ENCODE measurements at regions not wholly inside any gene's neighbourhood (a gene's known extent, or its start where the extent isn't known, plus 50 kb on each side); places are given as distances from the start of the nearest gene placed in this dataset.
"Not testable (repeated sequence)": the region's sequence is repeated elsewhere in the genome, so short reads cannot be mapped to it uniquely, and the experiment has no call there.

- DNase-seq = not testable (repeated sequence)
Measured at GRCh38 chr1:143839182-143839581, 132.6 kb downstream of the FAM72C start.

GRCh38 chr1:143838598-143838929, 133.2 kb downstream of the FAM72C start:
- not testable (repeated sequence) for DNase-seq

DNA sequence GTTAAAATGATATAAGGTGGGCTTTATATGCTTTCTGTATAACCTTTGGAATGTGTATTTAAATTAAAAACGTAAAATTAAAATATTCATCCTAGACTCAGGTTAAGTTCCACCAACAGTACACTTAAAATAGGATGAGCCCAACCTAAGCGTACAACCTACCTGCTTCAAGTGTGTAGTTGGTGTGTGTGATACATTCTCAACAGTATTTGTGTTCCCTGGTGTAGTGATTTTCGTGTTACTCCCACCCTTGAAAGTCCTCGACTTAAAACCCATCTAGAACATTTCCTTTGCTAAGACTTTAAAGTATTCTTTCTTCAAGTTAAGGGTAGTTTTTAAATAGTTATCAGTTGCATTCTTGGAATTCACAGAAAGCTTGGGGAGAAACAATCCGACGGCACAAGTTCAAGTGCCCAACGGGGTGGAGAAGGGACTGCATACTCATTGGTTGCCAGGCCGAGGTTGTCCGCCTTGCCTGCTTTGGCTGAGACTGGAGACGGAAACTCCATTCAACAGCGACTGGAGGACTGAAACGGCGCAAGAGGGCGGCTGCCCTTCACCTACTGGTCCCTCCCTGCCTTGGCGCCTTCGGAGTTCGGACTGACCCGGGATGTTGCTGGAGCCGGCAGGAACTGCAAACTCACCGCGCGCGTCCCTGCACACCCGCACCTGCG, 133.7 kb downstream of the FAM72C start:
- DNase-seq = not testable (repeated sequence)

- not testable (repeated sequence) for DNase-seq
Measured at GRCh38 chr1:143833376-143833775, 138.4 kb downstream of the FAM72C start.

- DNase-seq = not testable (repeated sequence)
Measured at GRCh38 chr1:143832379-143832716, 139.4 kb downstream of the FAM72C start.

DNA sequence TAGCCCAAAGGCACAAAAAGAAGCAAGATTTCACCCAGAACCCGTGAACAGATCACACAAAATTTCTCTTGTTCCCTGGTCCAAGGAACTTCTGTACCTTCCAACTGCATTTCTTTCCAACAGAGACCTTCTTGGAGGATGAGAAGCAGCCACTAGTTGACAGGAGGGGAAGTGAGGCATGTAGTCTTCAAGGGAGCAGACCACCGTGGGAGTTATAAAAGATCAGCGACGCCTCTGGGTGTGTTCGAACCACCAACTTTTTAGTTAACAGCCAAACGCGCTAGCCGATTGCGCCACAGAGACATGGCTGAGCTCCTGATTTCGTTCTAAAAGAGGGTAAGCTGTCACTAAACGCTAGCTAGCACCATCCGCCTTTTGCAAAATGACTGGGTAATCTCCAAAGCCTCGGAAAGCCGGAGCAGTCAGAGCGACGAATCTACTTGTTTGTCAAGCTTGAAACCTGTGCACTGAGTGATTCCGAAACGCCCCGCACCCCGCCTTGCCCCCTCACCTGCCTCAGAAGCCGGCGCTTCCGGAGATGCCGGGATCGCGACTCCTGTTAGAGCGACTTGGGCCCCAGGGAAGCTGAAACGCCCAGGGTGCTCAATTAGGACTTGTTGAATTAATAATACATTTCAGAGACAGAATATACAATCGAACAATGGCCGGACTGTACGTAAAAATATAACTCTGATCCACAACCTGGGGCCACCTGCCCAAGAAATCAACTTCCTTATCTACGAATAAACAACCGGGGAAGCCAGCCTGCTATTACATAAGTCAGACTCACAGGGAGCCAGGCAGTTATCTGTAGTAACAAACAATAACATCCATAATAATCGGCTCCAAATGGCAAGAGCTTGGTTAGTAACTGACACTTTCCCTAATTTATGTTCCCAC, 140.1 kb downstream of the FAM72C start:
- DNase-seq = not testable (repeated sequence)

DNA sequence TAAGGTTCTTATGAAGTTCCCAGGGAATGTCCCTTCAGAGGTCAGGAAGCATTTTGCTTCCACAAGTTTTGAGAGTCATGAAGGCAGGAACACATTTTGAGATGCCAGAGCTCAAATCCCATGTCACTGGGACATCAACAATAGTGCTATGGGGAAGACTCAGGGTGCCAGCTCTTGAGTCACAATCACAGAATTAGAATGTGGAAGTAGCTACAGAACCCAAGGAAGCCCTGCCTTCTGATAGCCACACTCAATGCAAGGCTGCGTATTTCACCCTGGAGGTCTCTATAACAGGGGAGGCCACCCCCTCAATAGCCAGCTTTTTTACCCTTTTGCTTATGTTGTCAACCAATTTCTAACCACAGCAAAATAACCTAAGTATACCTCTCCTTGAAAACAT, 145.6 kb downstream of the FAM72C start:
- not testable (repeated sequence) for DNase-seq

DNA sequence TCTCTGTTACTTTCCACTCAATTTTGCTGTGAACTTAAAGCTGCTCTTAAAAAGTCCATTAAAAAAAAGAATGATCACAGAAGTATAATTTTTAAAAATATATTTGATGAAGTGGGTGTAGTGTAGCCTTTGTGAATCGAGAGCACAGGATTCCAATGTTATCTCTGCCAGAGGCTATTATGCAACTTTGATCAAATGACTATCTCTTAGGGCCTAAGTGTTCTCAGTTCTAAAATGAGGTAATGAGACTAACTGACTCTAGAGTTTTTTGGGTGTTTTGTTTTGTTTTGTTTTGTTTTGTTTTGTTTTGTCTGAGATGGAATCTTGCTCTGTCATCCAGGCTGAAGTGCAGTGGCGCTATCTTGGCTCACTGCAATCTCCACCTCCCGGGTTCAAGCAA, 147.5 kb downstream of the FAM72C start:
- not testable (repeated sequence) for DNase-seq

DNA sequence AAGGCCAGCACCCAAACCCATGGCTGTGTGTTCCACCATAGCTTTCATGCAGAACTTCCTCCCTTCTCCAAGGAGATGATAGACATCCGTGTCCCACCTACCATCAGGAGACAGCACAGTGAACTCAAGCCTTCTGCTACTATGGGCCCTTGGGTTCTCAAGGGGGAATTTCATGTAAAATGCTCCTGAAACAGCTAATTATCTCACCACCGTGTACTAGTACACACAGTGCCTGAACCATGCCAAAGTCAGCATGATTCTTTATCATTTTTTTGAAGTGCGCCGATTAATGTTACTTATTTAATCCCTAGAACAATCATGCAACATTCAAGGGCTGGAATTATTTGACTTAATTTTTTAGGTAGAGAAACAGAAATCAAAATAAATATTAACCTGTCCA, 151.7 kb downstream of the FAM72C start:
- not testable (repeated sequence) for DNase-seq

DNA sequence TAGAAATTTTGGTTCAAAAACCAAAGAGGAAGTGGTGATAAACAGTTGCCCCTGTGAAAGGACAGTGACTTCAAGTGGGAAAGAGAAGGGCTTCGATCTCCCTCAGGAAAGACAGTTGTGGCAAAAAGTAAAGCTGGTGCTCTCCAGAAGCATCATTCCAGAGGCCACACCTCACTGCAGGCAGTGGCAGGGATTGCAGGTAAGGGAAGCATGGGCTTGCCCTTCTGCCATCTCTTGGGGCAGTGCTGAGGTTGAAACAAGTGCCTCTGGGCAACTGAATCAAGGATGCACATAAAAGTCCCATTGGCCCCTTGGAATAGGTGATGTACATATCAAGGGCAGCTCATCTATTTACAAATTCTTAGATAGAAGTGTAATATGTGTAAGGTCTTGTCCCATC, 155.4 kb downstream of the FAM72C start:
- not testable (repeated sequence) for DNase-seq

GRCh38 chr1:143805374-143805773, 166.4 kb downstream of the FAM72C start:
- not testable (repeated sequence) for DNase-seq

DNA sequence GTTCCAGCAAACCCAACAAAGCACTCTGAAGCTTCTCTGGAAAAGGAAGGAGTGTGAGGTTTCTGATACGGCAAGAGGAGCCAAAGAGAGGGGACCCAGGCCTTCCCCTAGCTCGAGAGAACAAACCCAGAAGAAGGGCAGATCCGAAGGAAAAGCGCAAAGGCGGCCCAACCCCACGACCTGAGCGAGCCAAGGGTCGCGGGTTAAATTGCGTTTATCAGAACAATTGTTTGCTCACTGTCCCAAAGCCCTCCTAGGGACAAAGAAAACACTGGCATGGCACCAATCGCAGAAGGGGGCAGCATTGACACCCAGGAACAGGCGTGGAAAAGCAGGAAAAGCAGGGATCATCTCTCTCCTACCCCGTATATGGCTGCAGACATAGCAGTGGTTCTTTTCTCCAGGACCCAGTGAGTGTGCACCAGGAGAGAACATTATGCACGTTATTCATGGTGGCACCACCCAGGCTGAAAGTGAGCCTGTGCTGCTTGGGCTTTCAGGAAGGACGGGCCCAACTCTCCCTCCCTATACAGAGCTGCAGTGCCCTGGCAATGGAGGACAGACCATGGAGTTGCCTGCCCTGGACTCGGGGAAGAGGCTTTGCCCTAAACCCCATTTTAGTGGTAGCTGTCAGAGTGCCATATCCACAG, 167.0 kb downstream of the FAM72C start:
- DNase-seq = not testable (repeated sequence)

DNA sequence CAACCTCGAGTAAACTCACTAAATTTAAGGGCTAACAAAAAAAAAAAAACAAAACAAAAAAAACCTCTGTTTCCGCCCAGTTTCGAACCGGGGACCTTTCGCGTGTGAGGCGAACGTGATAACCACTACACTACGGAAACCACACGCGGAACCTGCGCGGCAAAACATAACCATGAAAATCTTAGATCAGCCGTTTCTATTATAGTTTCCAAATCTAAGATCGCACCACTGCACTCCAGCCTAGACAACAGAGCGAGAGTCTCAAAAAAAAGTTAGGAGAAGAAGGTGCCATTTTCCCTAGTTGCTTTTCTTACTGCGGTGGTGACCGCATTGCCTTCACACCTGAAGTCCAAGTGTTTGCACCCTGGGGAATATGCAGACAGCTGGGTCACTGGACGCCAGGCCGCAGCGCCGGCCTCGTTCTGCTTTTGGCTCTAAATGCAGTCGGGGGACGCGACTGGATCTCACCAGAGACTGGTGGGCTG, 167.8 kb downstream of the FAM72C start:
- DNase-seq = peak; percentile 83

GRCh38 chr1:143803095-143803494, 168.7 kb downstream of the FAM72C start:
- not testable (repeated sequence) for DNase-seq

GRCh38 chr1:143799568-143800187, 172.1 kb downstream of the FAM72C start:
- not testable (repeated sequence) for DNase-seq

- DNase-seq = not testable (repeated sequence)
Measured at GRCh38 chr1:143796369-143796768, 175.4 kb downstream of the FAM72C start.

- DNase-seq = not testable (repeated sequence)
Measured at GRCh38 chr1:143792047-143792937, 179.5 kb downstream of the FAM72C start.

- DNase-seq = not testable (repeated sequence)
Measured at GRCh38 chr1:143786381-143786780, 185.4 kb downstream of the FAM72C start.

DNA sequence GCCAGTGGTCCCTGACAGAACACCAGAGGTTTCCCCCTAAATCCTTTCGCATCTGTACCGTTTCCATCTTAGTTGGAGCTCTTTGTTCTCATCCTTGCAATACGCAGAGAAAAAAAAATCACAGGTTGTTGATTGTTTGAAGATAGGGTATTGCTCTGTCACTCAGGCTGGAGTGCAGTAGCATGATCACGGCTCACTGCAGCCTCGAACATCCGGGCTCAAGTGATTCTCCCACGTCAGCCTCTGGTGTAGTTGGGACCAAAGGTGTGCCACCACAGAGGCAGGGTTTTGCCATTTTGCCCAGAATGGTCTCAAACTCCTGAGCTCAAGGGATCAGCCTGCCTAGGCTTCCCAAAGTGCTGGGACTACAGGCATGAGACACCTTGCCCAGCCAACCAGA, 185.9 kb downstream of the FAM72C start:
- not testable (repeated sequence) for DNase-seq

- DNase-seq = not testable (repeated sequence)
Measured at GRCh38 chr1:143784239-143784882, 187.4 kb downstream of the FAM72C start.

- not testable (repeated sequence) for DNase-seq
Measured at GRCh38 chr1:143778178-143778577, 193.6 kb downstream of the FAM72C start.
